HCEC 1CT (cell line): ENCODE measurements at regions not wholly inside any gene's neighbourhood (a gene's known extent, or its start where the extent isn't known, plus 50 kb on each side); places are given as distances from the start of the nearest gene placed in this dataset.

Source experiments
- DNase-seq: peaks from one replicate; pipeline ENCODE4 v3.0.0-alpha.2; 2017

DNA sequence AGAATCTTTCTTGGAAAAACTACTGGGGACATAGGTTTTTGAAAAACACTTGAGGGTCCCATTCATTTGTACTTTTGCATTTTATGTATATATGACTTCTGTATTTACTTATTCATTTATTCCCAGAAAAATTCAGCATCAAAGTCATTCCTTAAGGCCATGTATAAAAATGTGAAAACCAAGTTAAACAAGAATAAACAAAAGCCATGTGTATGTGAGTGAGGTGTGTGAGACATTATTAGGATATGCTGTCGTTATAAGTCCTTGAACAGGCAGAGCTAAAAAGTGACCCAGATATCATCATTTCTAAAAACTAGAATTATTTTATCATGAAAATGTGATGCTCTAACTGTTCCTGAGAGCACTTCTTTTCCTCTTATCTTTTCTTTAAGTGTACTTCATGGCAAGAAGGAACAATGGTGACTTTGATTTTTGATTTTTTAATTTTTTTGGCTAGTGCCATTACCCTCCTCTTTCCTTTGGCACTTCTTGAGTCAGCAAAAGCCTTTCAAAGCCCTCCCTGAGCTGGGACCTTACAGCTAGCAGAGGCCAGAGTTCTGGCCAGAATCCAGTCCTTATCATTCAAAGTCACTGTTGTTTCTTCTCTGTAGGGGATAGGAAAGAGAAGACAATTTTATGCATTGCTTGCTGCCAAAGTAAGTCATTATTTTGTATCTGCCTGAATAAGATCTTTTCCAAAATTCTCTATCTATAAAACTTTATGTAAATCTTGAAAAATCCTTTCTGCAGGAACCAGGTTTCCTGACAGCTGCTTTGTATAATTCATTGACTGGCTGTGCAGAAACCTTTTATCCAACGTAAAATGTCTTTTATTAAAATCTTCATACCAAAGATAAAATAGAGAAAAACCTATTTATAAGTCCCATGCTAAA, 419.7 kb upstream of the PRICKLE1 start:
- no peak for DNase-seq

GRCh38 chr12:43004908-43005307, 415.4 kb upstream of the PRICKLE1 start:
- no peak for DNase-seq

DNA sequence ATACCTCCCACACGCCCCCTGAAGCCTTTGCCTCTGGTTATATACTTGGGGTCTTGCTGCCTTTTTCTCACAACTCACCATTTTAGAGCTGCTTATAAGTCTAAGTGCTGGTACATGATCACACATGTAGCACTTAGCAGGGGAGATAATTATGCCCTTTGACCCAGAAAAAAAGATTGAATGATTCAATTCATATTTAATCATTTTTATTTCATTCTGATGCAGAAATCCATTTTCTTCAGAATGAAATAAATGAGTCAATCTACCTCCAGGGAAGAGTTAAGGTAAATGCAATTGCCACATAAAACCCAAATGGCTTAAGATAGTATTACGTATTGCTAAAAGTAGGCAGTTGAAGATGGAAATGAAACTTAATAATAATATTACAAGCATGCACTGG, 414.6 kb upstream of the PRICKLE1 start:
- DNase-seq, result no peak

GRCh38 chr12:42996869-42997431, 407.4 kb upstream of the PRICKLE1 start:
- no peak for DNase-seq

GRCh38 chr12:42992826-42993225, 403.3 kb upstream of the PRICKLE1 start:
- no peak for DNase-seq

GRCh38 chr12:42990387-42990786, 400.8 kb upstream of the PRICKLE1 start:
- no peak for DNase-seq

- DNase-seq, result no peak
These were observed 397.7 kb upstream of the PRICKLE1 start for GRCh38 chr12:42987216-42987650.

- DNase-seq, result no peak
These were observed 396.0 kb upstream of the PRICKLE1 start for GRCh38 chr12:42985506-42985905.

GRCh38 chr12:42982828-42983227, 393.3 kb upstream of the PRICKLE1 start:
- DNase-seq, result no peak

GRCh38 chr12:42981379-42981778, 391.8 kb upstream of the PRICKLE1 start:
- DNase-seq, result peak; percentile 78

GRCh38 chr12:42980441-42980840, 390.9 kb upstream of the PRICKLE1 start:
- no peak for DNase-seq

- no peak for DNase-seq
These were observed 390.2 kb upstream of the PRICKLE1 start for GRCh38 chr12:42979746-42980145.

- no peak for DNase-seq
These were observed 389.2 kb upstream of the PRICKLE1 start for GRCh38 chr12:42978708-42979107.

- DNase-seq, result peak; percentile 76
These were observed 388.1 kb upstream of the PRICKLE1 start for GRCh38 chr12:42977451-42978230.

- no peak for DNase-seq
These were observed 387.1 kb upstream of the PRICKLE1 start for GRCh38 chr12:42976620-42977019.

DNA sequence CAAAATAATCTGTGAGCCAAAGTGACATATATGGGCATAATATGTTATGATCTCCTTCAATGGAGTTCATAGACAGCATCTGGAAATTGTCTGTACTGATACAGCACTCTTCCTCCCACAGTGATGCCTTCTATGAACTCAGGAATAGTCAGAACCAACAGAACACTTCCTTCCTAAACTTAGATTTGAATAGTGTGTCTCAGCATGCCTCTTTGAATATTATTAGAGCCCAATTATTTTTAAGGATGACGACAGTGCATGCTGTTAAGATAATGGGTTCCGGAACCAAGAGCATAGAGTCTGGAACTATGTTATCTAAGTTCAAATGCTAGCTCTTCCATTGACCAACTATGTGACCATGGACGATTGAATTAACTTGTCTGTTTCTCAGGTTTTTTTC, 386.6 kb upstream of the PRICKLE1 start:
- no peak for DNase-seq

GRCh38 chr12:42969355-42969754, 379.8 kb upstream of the PRICKLE1 start:
- no peak for DNase-seq

DNA sequence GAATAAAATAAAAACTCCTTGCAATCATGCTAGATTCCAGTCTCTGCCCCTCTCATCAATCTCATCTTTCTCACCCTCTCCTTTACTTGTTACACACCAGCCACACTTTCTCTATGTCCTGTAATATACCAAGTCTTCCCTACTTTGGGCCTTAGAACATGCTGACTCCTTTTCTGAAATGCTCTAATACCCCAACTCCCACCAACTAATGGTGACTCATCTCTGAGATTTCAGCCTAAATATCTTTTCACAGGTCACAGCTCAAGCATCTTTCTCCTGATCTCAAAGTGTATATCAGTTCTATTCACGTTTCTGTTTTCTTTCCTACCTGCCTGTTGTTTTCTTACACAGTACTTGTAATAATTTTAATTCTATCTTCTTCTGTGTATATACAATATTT, 378.9 kb upstream of the PRICKLE1 start:
- DNase-seq, result no peak

GRCh38 chr12:42967850-42968249, 378.3 kb upstream of the PRICKLE1 start:
- no peak for DNase-seq

DNA sequence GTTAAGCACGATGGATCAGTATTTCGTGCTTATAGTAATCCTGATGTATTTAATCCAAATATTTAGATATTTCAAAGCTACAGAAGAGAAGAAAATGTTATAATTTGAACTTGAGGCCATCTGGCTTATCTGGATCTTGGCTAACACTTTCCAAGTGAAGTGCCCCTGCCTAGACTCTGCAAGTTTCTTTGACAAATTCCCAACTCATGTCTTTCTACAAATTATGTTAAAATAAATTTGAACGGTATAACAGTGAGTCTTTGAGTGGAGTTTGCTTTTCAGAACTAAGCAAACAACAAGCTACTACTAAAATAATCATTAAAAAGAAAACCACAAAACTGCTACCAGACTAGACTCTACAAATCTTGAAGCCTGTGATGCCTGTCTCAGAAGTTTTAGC, 374.4 kb upstream of the PRICKLE1 start:
- no peak for DNase-seq

DNA sequence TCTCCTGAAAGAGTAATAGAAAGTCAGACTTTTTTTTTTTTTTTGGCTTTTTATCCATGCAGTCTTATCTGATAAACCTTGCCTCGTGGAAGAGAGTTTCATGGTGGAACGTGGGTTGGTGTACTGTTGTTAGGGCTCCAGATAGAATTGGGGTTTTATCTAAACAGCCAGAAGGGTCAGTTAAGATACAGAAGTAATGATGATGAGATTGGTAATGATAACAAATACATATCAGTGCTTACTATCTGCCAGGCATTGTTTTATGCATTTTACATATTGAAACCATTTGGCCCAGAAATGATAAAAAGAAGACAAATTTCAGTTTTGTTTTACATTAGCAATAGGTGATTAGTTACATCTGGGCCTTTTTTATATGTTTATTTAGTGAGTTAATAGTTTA, 372.8 kb upstream of the PRICKLE1 start:
- DNase-seq, result no peak

GRCh38 chr12:42961395-42961794, 371.8 kb upstream of the PRICKLE1 start:
- DNase-seq, result peak; percentile 86

- peak; percentile 6 for DNase-seq
These were observed 370.6 kb upstream of the PRICKLE1 start for GRCh38 chr12:42960087-42960527.

DNA sequence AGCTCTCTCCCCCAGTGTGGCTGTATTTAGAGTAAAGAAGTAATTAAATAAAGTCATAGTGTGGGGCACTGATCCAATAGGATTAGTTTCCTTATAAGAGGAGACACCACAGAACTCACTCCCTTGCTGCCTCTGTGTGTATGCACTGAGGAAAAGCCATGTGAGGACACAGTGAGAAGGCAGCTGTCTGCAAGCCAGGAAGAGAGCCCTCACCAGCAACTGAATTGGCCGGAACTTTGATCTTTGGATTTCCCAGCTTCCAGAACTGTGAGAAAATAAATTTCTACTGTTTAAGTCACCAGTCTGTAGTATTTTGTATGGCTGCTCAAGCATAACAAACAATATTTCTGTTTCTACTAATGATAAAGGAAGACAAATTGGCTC, 368.7 kb upstream of the PRICKLE1 start:
- peak; percentile 61 for DNase-seq
